ENCODE measurements at regions not wholly inside any gene's neighbourhood (a gene's known extent, or its start where the extent isn't known, plus 50 kb on each side); places are given as distances from the start of the nearest gene placed in this dataset.

- no peak overlapping the region for H2BK20ac ChIP-seq (ENCODE audit: low read depth, low read length)
- no peak overlapping the region for H3K4me3 ChIP-seq (ENCODE audit: insufficient read depth, low read depth, low read length)
- TF ChIP-seq MAFK (IDR thresholded peaks at IDR 0.05; ENCODE audit: low read depth, low read length) (no peak), MAZ (IDR thresholded peaks at IDR 0.05; ENCODE audit: borderline replicate concordance, low read depth, low read length) (no peak), MXI1 (IDR thresholded peaks at IDR 0.05; ENCODE audit: borderline replicate concordance, low read depth, low read length) (no peak), RCOR1 (IDR thresholded peaks at IDR 0.05; ENCODE audit: insufficient replicate concordance, low read length) (no peak), BHLHE40 (IDR thresholded peaks at IDR 0.05; ENCODE audit: low read depth, low read length) (no peak), RFX5 (IDR thresholded peaks at IDR 0.05; ENCODE audit: low read depth, low read length) (no peak)
- TF ChIP-seq, protein P1, sequence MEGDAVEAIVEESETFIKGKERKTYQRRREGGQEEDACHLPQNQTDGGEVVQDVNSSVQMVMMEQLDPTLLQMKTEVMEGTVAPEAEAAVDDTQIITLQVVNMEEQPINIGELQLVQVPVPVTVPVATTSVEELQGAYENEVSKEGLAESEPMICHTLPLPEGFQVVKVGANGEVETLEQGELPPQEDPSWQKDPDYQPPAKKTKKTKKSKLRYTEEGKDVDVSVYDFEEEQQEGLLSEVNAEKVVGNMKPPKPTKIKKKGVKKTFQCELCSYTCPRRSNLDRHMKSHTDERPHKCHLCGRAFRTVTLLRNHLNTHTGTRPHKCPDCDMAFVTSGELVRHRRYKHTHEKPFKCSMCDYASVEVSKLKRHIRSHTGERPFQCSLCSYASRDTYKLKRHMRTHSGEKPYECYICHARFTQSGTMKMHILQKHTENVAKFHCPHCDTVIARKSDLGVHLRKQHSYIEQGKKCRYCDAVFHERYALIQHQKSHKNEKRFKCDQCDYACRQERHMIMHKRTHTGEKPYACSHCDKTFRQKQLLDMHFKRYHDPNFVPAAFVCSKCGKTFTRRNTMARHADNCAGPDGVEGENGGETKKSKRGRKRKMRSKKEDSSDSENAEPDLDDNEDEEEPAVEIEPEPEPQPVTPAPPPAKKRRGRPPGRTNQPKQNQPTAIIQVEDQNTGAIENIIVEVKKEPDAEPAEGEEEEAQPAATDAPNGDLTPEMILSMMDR (conservative IDR thresholded peaks at IDR 0.05; ENCODE audit: low read depth, low read length), result no peak
- no TSS peak for BruUV-seq (replicated peaks)
- H2BK5ac ChIP-seq (ENCODE audit: low read depth, low read length, poor library complexity, severe bottlenecking), result no peak overlapping the region
- H4K5ac ChIP-seq (ENCODE audit: low read depth, low read length), result no peak overlapping the region
- H4K8ac ChIP-seq (ENCODE audit: low read depth in 2 of 2, low read length in 2 of 2), result no peak overlapping the region
- H3K23ac ChIP-seq (ENCODE audit: low read depth, low read length), result no peak overlapping the region
- H3K56ac ChIP-seq (ENCODE audit: extremely low read depth, insufficient read depth, low read length), result no peak overlapping the region
- H3K4ac ChIP-seq (ENCODE audit: low read depth, low read length), result no peak overlapping the region
- H3K9ac ChIP-seq (ENCODE audit: low read depth, low read length), result no peak overlapping the region
- H4K20me1 ChIP-seq (ENCODE audit: insufficient read depth, low read length), result no peaks in the 10 kb centered on the region
- no peaks in the 10 kb centered on the region for H3K79me1 ChIP-seq (ENCODE audit: low read depth in 1 of 2, low read length in 2 of 2)
- H2BK15ac ChIP-seq (ENCODE audit: low read depth, low read length), result no peak overlapping the region
- no peaks in the 10 kb centered on the region for H3K27me3 ChIP-seq (ENCODE audit: control insufficient read depth, insufficient read depth, low read length)
- DNase-seq (no peak), ATAC-seq (ENCODE audit: low read depth) (no peak)
- no peak overlapping the region for H2AK5ac ChIP-seq (ENCODE audit: low read depth, low read length)
- H3K4me2 ChIP-seq (ENCODE audit: low read depth, low read length), result no peak overlapping the region
- H2BK120ac ChIP-seq (ENCODE audit: low read depth, low read length), result no peak overlapping the region
- no peak overlapping the region for H3K14ac ChIP-seq (replicated peaks; ENCODE audit: low read depth, low read length)
- H3K9me1 ChIP-seq (ENCODE audit: insufficient read depth, low read length), result no peaks in the 10 kb centered on the region
- in situ Hi-C loops (cut with MboI; ENCODE audit: low sequenced_read_pairs) (no loop called here), intact Hi-C loops (cut with micrococcal nuclease) (no loop called here), dilution Hi-C loops (cut with HindIII; ENCODE audit: low sequenced_read_pairs, unreplicated experiment) (no loop called here)
- H3K4me1 ChIP-seq (ENCODE audit: control insufficient read depth, insufficient read depth, low read length), result no peaks in the 10 kb centered on the region
- ChIA-PET POLR2A (ENCODE audit: unreplicated experiment) (no interaction called here), CTCF (no interaction called here)
- no peaks in the 10 kb centered on the region for H3K36me3 ChIP-seq (ENCODE audit: control insufficient read depth, insufficient read depth, low read length)
- H4K91ac ChIP-seq (ENCODE audit: insufficient read depth, low read depth, low read length), result no peak overlapping the region
- no peak overlapping the region for H2AFZ ChIP-seq (replicated peaks; ENCODE audit: low read length, poor library complexity)
- no CpG with 5 or more reads among the region's 1 CpG for WGBS, 2 experiments (ENCODE audit: extremely low coverage in 2 of 2, insufficient read length in 1 of 2)
- no peak overlapping the region for H3K27ac ChIP-seq (ENCODE audit: insufficient read depth, low read length)
- no peak overlapping the region for H3K18ac ChIP-seq (ENCODE audit: low read depth, low read length)
- no peaks in the 10 kb centered on the region for H3K9me3 ChIP-seq (ENCODE audit: control insufficient read depth, insufficient read depth, low read length)
- H2AK9ac ChIP-seq (replicated peaks; ENCODE audit: low read depth, low read length, poor library complexity), result no peak overlapping the region
These were observed 289.5 kb downstream of the DEPDC1B start for GRCh38 chr5:60410427-60410826.
